ENCODE measurements at regions not wholly inside any gene's neighbourhood (a gene's known extent, or its start where the extent isn't known, plus 50 kb on each side); places are given as distances from the start of the nearest gene placed in this dataset.
"Not testable (repeated sequence)": the region's sequence is repeated elsewhere in the genome, so short reads cannot be mapped to it uniquely, and the experiment has no call there.

DNA sequence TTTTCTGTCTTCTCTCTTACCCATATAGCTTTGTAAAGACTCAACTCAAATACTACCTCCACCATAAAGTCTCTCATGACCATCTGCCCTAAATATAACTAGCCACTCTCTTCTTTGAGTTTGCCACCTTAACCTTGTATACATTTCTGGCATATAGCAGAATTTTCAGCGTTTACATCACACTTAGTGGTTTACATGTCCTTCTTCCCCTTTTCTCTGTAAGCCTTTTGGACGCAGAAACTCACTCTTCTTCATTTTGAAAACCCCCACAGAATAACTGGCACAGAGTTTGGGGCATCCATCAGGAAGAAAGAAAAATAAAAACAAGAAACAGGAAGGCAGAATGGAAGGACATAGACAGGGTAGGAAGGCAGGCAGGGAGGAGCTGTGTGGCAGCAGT lies 131.8 kb upstream of the DUSP10 start:
- no peaks in the 10 kb centered on the region for H3K27me3 Mint-ChIP-seq
- no peak overlapping the region for H3K4me3 Mint-ChIP-seq
- H3K9me3 Mint-ChIP-seq (ENCODE audit: low read depth), result no peaks in the 10 kb centered on the region
- H3K4me1 Mint-ChIP-seq (ENCODE audit: low read depth), result peaks cover 5% of the 10 kb centered on the region
- H3K36me3 Mint-ChIP-seq, result no peaks in the 10 kb centered on the region
- no peak overlapping the region for H3K27ac Mint-ChIP-seq

DNA sequence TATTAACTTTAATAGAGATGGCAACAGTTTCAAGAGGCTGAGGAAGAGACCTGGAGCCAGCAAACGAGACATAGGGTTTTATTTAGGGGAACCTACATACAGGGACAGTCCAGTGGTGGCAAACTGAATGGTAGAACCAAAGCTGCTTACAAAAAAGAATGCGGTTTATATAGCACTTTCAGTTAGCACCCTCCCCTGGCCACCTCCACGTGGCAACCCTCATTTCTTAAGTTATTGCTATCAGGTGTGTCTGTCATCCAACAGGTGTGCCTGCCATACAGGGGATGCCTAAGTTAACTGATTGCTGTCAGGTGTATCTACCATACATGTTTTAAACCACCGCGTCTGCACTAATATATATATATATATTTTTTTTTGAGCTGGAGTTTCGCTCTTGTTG lies 129.2 kb upstream of the DUSP10 start:
- H3K36me3 Mint-ChIP-seq, result no peaks in the 10 kb centered on the region
- H3K27ac Mint-ChIP-seq, result no peak overlapping the region
- H3K4me3 Mint-ChIP-seq, result no peak overlapping the region
- peaks cover 1% of the 10 kb centered on the region for H3K4me1 Mint-ChIP-seq (ENCODE audit: low read depth)
- H3K9me3 Mint-ChIP-seq (ENCODE audit: low read depth), result no peaks in the 10 kb centered on the region
- H3K27me3 Mint-ChIP-seq, result no peaks in the 10 kb centered on the region

DNA sequence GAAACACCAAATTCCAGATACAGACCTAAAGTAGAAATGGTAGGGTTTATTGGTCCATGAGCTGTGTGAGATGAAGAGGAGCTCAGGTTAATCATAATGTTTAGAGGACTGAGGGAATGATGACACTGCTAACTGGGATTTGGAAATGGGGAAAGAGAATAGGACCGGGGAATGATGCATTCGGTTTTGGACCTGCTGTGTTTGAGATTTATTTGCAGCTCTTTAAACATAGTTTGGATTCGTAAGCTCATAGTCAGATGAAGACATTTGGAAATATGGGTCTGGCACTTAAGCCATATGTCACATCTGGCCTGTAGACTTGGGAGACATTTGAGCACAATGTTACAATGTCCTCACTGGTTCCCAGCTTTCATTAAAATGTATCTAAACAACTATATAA lies 127.9 kb upstream of the DUSP10 start:
- Mint-ChIP-seq H3K9me3 (ENCODE audit: low read depth) (no peaks in the 10 kb centered on the region), H3K27me3 (no peaks in the 10 kb centered on the region), H3K27ac (no peak overlapping the region), H3K4me3 (no peak overlapping the region), H3K36me3 (no peaks in the 10 kb centered on the region), H3K4me1 (ENCODE audit: low read depth) (peaks cover 1% of the 10 kb centered on the region)

DNA sequence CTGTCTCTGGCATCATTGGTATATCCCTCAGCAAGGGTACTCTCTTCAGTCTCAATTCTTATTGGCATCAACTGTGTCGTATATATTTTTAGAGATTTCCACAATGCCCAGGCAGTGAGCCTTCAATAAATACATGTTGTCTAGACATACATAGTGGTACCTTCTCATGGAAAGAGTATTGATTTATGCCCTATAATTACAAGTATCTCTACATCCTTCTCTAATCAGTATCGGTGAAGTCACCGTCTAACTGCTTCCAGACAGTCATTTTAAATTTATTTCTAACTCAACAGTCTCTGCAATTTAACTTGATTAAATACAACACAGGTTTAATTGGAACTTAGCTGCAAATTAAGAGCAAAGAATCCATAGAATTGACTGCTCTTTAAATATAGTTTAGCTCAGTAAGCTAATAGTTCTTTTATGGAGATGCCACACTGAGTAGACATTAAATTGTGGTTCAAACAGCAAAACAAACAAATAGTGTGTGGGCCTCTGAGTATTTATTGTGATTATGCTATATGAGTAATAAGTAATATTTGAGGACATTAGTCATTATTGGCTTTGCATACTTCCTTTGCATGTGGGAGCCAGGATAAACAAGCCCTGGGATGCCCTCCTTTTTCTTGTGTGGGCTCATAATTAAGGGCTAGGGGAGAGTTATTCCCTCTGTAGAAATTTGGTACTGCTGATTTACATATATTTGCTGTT lies 126.9 kb upstream of the DUSP10 start:
- Mint-ChIP-seq H3K36me3 (no peaks in the 10 kb centered on the region), H3K27me3 (no peaks in the 10 kb centered on the region), H3K4me1 (ENCODE audit: low read depth) (no peaks in the 10 kb centered on the region), H3K9me3 (ENCODE audit: low read depth) (no peaks in the 10 kb centered on the region), H3K27ac (no peak overlapping the region), H3K4me3 (no peak overlapping the region)

DNA sequence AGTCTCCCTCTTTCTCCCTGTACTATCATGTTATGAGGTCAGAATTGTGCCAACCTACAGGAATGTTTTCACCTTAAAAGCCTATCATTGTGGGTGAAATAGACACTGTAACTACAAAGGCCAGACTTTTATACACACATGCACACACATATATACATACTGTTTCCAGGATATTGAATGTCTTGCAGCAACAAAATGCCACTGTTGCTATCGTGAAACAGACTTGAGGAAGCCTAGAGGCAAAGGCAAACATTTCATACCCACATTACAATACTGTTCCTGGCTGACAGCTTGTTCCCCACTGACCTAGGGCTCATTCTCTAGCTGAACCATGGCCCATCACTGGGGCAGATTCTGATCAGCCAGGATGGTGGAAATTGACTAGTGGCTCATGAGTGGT lies 125.1 kb upstream of the DUSP10 start:
- Mint-ChIP-seq H3K4me3 (no peak overlapping the region), H3K36me3 (no peaks in the 10 kb centered on the region), H3K27ac (no peak overlapping the region), H3K27me3 (no peaks in the 10 kb centered on the region), H3K4me1 (ENCODE audit: low read depth) (no peaks in the 10 kb centered on the region), H3K9me3 (ENCODE audit: low read depth) (no peaks in the 10 kb centered on the region)

DNA sequence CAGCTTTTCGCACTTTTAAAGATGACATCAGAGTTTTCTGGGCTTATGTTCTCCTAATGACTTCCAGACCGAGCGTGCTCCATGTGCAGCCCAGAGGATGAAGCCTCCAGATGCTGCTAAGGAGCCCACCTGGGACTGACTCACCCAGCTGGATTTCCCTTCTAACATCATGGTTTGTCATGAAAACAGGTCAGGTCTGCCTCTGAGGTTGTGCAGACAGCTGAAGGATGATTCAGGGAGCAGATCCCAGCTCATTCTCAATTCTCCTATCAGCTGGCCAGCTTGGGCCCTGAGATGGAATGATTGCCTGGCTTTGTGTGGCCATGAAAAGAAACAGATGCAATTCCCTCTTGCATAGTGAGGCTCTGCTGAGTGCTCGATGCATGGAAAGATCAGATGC lies 123.9 kb upstream of the DUSP10 start:
- Mint-ChIP-seq H3K27ac (no peak overlapping the region), H3K36me3 (no peaks in the 10 kb centered on the region), H3K9me3 (ENCODE audit: low read depth) (no peaks in the 10 kb centered on the region), H3K4me1 (ENCODE audit: low read depth) (no peaks in the 10 kb centered on the region), H3K27me3 (no peaks in the 10 kb centered on the region), H3K4me3 (no peak overlapping the region)

DNA sequence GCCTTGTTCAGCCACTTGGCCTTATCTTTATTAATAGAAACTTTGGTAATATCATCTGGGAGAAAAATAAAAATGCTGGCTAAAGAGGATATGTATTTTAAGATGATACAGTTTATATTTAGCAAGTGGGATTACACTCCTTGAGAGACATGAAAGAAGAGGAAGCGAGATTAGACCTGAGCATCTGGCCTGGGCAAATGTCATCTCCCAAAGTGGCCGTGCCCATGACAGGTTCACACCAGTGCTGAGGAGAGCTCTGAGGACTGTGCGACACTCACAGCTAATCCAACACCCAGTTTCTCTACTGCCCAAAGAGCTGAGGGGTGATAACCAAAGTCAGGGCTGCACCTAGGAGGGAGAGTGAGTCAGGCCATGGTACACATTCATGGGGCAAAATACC lies 121.7 kb upstream of the DUSP10 start:
- Mint-ChIP-seq H3K27me3 (no peaks in the 10 kb centered on the region), H3K36me3 (no peaks in the 10 kb centered on the region), H3K9me3 (ENCODE audit: low read depth) (no peaks in the 10 kb centered on the region), H3K27ac (no peak overlapping the region), H3K4me1 (ENCODE audit: low read depth) (no peaks in the 10 kb centered on the region), H3K4me3 (no peak overlapping the region)

DNA sequence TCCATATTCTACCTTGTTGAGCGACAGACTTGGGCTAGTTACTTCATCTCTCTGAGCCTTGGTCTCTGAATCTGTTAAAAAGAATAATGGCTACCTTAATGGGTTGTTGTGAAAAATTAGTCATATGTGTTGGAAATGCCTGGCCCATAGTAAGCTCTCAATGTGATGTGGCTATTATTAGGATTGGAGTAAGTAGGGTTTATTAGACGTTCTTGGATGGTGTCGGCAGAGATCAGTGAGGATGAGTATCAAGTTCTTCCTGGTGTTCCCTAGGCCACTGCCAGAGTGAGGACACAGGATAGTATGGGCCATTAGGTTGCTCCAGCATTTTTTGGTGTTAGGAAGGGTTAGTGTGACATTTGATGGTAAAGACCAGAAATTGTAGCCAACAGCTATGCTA lies 121.1 kb upstream of the DUSP10 start:
- no peak overlapping the region for H3K4me3 Mint-ChIP-seq
- no peaks in the 10 kb centered on the region for H3K4me1 Mint-ChIP-seq (ENCODE audit: low read depth)
- H3K27ac Mint-ChIP-seq, result no peak overlapping the region
- H3K36me3 Mint-ChIP-seq, result no peaks in the 10 kb centered on the region
- H3K27me3 Mint-ChIP-seq, result no peaks in the 10 kb centered on the region
- no peaks in the 10 kb centered on the region for H3K9me3 Mint-ChIP-seq (ENCODE audit: low read depth)

DNA sequence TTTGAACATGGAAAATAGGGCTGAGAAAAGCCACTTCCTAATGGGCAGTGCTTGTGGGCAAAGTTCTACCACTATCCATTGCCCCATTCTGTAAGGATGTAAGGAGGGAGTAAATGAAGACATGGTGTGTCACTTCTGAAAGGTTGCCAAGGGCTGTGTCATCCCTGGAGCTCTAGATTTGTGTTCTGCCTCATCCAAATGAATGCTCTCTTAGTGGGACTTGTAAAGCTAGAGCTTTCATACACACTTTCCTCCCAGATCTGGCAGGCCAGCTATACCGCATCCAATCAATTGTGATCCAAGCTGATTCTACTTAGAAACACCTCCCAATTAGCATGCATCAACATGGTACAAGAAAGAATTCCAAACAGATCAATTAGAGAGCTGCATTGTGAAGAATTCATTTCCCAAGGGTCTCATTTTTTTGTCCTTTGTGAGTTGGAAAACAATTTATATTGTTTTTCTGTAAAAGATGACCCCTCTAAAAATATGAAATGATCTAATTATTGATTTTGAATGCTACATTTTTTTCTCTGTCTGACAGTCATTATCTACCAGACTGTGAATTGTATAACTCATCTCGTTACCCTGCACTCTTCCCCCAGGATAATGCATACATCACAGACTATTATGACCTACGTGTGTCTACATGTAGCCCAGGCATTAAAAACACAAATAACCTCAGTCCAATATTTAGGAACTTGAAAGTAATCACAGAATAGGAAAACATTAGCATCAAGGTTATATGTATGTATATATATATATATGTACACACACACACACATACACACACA lies 117.1 kb upstream of the DUSP10 start:
- Mint-ChIP-seq H3K27ac (no peak overlapping the region), H3K4me1 (ENCODE audit: low read depth) (peaks cover 2% of the 10 kb centered on the region), H3K27me3 (no peaks in the 10 kb centered on the region), H3K36me3 (no peaks in the 10 kb centered on the region), H3K9me3 (ENCODE audit: low read depth) (no peaks in the 10 kb centered on the region), H3K4me3 (no peak overlapping the region)

DNA sequence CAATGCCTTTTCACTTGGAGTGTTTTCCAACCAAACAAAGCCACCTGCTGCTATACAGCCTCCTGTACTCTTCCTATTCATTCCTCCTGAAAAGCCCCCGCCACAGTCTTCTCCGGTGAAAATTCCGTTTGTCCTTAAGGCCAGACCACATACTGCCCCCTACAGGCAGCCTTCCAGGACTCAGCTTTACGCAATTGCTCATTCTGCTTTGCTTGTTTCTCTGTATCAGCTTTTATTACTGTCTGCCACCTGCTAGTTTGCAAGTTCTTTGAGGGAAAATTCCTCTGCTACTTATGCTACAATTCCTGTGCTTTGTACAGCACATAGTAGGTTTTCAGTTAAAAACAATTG lies 115.2 kb upstream of the DUSP10 start:
- H3K9me3 Mint-ChIP-seq (ENCODE audit: low read depth); H3K4me3 Mint-ChIP-seq; H3K27me3 Mint-ChIP-seq; H3K36me3 Mint-ChIP-seq; H3K4me1 Mint-ChIP-seq (ENCODE audit: low read depth); H3K27ac Mint-ChIP-seq: not testable (repeated sequence)

DNA sequence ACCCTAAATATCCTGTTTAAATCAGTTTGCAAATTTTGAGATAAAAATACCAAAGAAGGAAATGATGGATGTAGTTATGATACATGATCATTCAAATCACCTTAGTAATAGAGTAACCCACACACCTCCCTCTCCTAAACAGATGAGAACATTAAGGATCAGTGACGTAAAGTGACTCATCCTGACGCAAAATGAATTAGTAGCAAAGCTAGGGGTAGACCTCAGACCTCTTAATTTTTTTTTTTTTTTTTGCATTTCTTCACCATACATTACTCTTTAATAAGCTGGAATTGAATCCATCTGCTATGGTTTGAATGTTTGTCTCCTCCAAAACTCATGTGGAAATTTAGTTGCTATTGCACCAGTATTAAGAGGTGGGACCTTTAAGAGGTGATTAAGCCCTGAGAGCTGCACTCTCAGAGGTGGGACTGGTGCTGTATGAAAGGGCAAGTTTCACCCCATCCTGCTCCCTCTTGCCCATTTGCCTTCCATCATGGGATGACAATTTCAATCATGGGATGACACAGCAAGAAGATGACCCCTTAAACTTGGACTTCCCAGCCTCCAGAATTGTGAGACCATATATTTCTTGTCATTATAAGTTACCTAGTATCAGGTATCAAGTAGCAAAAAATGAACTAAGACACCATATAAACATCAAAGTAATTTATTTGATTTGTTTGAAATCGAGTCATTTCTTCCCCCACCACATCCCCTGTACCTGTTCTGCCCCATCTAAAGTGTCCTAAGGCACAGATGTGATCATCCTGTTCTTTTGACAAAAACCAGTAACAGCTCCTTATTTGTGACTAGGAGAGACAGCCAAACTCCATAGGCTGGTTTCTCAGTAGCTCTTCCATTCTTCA lies 114.6 kb upstream of the DUSP10 start:
- H3K27me3 Mint-ChIP-seq, result no peaks in the 10 kb centered on the region
- H3K9me3 Mint-ChIP-seq (ENCODE audit: low read depth), result no peaks in the 10 kb centered on the region
- peaks cover 2% of the 10 kb centered on the region for H3K4me1 Mint-ChIP-seq (ENCODE audit: low read depth)
- H3K27ac Mint-ChIP-seq, result no peak overlapping the region
- H3K36me3 Mint-ChIP-seq, result no peaks in the 10 kb centered on the region
- H3K4me3 Mint-ChIP-seq, result no peak overlapping the region

DNA sequence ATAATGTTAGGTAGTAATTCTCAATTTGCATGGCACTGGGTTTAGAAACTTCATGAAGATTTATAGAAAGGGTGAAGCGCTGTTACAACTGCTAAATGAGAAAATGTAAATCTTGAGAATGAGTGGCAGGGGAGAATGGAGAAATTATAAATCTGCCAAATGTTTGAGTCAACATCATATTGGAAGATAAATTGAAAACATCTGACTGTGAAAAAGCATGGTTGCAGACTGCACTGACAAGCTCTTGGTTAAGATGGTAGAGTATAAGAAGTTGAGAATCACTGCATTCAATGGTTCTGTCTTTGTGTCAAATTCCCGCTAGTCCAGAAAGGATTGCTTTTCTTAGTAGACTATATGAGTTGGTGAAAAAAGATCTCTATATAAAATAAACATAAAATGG lies 113.3 kb upstream of the DUSP10 start:
- H3K4me1 Mint-ChIP-seq (ENCODE audit: low read depth), result peaks cover 2% of the 10 kb centered on the region
- no peak overlapping the region for H3K27ac Mint-ChIP-seq
- no peaks in the 10 kb centered on the region for H3K9me3 Mint-ChIP-seq (ENCODE audit: low read depth)
- H3K27me3 Mint-ChIP-seq, result no peaks in the 10 kb centered on the region
- H3K36me3 Mint-ChIP-seq, result no peaks in the 10 kb centered on the region
- no peak overlapping the region for H3K4me3 Mint-ChIP-seq

DNA sequence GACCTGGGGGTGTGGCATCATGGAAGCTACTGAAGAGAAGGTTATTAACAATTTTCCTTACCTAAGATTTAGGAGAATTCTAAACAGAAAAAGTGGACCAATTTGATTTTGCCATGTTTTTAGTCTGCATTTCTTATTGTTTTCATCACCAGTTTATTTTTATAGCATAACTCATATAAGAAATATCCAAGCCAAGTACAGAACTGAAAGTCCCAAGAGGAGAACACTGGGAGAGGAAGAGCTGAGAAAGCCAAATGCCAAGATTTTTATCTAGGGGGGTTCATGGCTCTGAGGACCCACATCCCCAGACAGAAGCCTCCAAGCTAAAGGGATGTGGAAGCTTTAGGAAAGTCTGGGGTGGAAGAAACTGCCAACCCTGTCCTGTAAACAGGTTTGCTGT lies 109.4 kb upstream of the DUSP10 start:
- Mint-ChIP-seq H3K9me3 (ENCODE audit: low read depth) (no peaks in the 10 kb centered on the region), H3K27ac (no peak overlapping the region), H3K4me3 (no peak overlapping the region), H3K36me3 (no peaks in the 10 kb centered on the region), H3K4me1 (ENCODE audit: low read depth) (no peaks in the 10 kb centered on the region), H3K27me3 (no peaks in the 10 kb centered on the region)

DNA sequence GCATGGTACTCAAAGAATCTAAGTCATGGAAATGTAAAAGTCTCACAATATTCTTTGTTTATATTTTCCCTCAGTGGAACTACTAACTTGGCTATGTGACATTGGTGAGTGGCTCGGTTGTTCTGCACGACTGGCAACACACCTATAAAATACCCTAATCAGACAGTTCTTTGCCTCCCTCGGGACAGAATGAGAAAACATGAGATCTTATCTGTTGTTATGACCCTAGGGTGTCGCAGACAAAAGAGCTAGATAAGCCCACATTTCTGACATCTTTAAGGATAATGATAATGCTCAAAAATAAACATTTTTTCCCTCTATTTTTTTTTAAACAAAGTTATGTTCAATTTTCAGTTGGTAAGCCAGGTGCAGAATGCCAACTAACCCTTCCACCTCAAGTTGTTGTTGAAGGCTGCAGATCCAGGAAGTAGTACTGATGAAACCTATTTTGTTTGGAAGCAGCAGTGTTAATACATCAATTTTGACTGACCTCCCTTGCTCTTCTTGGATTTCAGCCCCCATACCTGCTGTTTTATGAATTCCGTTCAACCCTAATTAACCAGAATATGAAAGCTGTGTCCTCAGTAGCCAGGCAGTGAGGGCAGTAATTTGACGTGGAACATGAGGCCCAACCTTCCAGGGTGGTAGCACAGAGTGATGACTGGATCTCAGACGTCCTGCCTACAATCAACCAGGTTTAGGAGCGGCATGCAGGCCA lies 108.7 kb upstream of the DUSP10 start:
- Mint-ChIP-seq H3K9me3 (ENCODE audit: low read depth) (no peaks in the 10 kb centered on the region), H3K27ac (no peak overlapping the region), H3K4me1 (ENCODE audit: low read depth) (no peaks in the 10 kb centered on the region)

DNA sequence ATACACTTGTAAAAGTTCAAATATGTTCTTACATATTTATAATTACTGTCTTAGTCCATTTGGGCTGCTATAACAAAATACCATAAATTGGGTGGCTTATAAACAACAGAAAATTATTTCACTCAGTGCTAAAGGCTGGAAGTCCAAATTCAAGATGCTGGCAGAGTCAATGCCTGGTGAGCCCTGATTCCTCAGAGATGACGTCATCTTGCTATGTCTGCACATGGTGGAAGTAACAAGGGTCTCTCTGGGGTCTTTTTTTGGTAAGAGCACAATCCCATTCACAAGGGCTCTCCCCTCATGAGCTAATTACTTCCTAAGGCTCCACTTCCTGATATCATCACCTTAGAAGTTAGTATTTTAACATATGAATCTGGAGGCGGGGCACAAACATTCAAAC lies 108.0 kb upstream of the DUSP10 start:
- H3K36me3 Mint-ChIP-seq, result no peaks in the 10 kb centered on the region
- no peak overlapping the region for H3K27ac Mint-ChIP-seq
- no peak overlapping the region for H3K4me3 Mint-ChIP-seq
- no peaks in the 10 kb centered on the region for H3K4me1 Mint-ChIP-seq (ENCODE audit: low read depth)
- H3K9me3 Mint-ChIP-seq (ENCODE audit: low read depth), result no peaks in the 10 kb centered on the region
- H3K27me3 Mint-ChIP-seq, result no peaks in the 10 kb centered on the region

More for the DNA sequence above, 108.7 kb upstream of the DUSP10 start:
- Mint-ChIP-seq H3K4me3 (no peak overlapping the region), H3K27me3 (no peaks in the 10 kb centered on the region), H3K36me3 (no peaks in the 10 kb centered on the region)
